ENCODE measurements at regions not wholly inside any gene's neighbourhood (a gene's known extent, or its start where the extent isn't known, plus 50 kb on each side); places are given as distances from the start of the nearest gene placed in this dataset.

DNA sequence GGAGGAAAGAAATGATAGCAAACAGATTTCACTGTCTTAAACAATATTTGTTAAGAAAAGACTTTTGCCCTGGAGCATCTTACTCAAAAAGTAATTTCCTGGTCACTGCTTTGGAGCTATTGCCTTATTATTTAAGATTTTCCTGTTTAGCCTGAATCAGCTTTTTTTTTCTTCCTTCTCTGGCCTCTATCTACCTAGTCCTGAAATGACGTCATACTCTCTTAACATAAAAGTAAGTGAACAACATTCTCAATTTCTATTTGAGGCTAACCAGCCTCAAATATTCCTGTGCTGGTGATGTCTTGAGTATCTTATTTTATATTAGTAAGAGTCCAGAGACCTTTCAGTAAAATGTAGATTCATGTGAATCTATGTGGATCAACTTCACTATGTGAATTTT is 221.9 kb upstream of the ALCAM start:
- TF ChIP-seq TCF7L2 (IDR thresholded peaks at IDR 0.05; ENCODE audit: low read depth, low read length), result no peak
- TF ChIP-seq, protein P1, sequence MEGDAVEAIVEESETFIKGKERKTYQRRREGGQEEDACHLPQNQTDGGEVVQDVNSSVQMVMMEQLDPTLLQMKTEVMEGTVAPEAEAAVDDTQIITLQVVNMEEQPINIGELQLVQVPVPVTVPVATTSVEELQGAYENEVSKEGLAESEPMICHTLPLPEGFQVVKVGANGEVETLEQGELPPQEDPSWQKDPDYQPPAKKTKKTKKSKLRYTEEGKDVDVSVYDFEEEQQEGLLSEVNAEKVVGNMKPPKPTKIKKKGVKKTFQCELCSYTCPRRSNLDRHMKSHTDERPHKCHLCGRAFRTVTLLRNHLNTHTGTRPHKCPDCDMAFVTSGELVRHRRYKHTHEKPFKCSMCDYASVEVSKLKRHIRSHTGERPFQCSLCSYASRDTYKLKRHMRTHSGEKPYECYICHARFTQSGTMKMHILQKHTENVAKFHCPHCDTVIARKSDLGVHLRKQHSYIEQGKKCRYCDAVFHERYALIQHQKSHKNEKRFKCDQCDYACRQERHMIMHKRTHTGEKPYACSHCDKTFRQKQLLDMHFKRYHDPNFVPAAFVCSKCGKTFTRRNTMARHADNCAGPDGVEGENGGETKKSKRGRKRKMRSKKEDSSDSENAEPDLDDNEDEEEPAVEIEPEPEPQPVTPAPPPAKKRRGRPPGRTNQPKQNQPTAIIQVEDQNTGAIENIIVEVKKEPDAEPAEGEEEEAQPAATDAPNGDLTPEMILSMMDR (IDR thresholded peaks at IDR 0.05), result no peak
- TF ChIP-seq POLR2AphosphoS5 (IDR thresholded peaks at IDR 0.05; ENCODE audit: low read depth, low read length), result no peak
- TF ChIP-seq SIN3A (IDR thresholded peaks at IDR 0.05; ENCODE audit: borderline replicate concordance, insufficient read depth, low read depth, low read length), result no peak
- no peak for TF ChIP-seq REST (IDR thresholded peaks at IDR 0.05; ENCODE audit: insufficient read depth in 1 of 2, low read depth in 2 of 2, low read length in 1 of 2)
